NCI-H2081 (cell line): ENCODE measurements at regions not wholly inside any gene's neighbourhood (a gene's known extent, or its start where the extent isn't known, plus 50 kb on each side); places are given as distances from the start of the nearest gene placed in this dataset.

ENCODE experiments used
- DNase-seq, 2 experiments: peaks; one replicate each; lab custom pipeline; 2025; lab: John Stamatoyannopoulos, UW

- no peak for DNase-seq
These were observed 53.8 kb upstream of the FBN2 start for GRCh38 chr5:128591598-128592455.

DNA sequence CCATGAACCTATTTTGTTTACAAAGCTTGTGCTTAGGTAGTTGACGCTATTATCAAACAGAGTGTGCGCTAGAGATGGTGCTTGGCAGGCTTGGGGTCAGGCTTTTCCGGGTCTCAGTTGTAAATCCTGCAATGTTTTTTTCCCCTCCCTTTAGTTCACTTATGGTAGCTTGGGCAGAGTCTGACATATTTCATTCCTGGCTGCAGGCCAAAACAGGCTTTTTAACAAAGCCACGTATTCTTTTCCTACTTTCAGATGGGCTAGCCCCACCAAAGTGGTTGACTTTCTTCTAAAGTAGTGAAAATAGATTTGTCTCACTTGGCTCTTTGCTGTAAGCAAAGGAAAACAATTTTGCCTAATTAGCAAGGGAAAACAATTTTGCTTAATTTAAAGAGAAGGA, 58.0 kb upstream of the FBN2 start:
- no peak for DNase-seq

- no peak for DNase-seq
These were observed 59.1 kb upstream of the FBN2 start for GRCh38 chr5:128597156-128597555.

DNA sequence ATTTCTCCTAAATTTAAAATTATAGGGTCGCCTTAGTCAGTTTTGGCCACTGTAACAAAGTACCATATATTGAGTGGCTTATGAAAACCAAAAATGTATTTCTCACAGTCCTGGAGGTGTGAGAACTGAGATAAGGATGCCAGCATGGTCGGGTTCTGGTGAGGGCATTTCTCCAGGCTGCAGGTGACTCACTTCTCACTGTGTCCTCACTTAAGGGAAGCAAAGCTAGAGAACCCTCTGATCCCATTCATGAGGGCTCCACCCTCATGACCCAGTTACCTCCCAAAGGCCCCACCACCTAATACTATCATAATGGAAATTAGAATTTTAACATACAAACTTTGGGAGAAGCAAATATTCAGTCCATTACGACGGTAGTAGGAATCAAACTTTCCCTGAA, 75.1 kb upstream of the FBN2 start:
- no peak for DNase-seq

- no peak for DNase-seq
These were observed 75.7 kb upstream of the FBN2 start for GRCh38 chr5:128613766-128614165.

DNA sequence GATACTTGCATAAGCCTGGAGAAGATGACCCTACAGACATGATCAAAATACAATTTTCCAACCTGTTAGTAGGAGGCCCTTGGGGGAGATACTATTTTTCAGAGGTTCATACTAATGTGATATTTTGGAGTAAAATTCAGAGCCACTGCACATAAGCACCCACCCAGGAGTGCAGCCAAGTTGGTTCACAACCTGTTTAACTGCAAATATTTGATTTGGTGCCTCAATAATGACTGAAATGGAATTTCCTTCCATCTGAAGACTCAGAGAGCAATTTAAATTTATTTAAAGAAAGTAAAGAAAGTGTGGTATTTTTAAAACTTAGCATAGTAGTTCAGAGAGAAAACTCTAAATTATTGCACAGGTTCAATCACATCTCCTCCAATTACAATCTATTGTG, 77.5 kb upstream of the FBN2 start:
- DNase-seq: no peak

DNA sequence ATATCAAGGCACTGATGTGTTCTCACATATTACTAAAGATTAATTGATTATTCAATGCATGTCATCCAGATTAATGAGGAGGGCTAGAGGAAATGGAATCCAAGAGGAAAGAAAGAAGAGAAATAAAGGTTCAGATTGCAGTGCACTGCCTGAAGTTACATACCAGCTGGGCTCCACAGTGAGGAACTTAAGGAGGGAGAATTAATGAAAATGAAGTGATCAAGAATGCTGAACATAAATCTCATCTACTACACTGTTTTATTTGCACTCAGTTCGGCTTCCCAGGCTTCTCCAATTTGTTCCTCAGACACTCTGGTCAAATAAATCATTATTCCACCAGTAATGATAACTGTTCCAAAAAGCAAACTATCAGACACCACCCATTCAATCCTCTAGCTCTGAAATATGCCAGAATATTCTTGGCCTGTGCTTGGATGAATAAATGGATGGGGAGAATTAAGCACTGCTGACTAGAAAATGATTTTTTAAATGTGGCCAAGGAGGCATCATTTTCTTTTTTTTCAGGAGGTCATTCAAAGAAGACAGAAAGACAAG, 88.6 kb upstream of the FBN2 start:
- no peak for DNase-seq

DNA sequence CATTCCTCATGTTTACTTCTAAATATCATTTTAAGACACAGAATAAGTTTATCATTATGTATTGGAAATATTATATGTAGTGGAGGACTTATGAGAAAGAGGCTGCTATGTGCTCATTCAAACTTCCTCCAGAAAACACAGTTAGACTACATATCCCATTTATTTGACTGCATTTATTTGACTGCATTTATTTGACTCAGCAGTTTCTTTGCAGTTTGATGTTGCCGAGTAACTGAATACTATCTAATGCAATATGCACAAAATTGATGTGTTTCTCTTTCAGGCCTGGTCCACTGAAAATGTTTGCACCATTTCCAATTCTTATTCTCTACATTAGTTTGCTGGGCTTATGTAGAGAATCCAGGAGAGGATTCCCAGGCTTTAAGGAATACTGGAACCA, 89.9 kb upstream of the FBN2 start:
- no peak for DNase-seq

- no peak for DNase-seq
These were observed 91.1 kb upstream of the FBN2 start for GRCh38 chr5:128629157-128629556.

- no peak for DNase-seq
These were observed 92.1 kb upstream of the FBN2 start for GRCh38 chr5:128630121-128630520.

DNA sequence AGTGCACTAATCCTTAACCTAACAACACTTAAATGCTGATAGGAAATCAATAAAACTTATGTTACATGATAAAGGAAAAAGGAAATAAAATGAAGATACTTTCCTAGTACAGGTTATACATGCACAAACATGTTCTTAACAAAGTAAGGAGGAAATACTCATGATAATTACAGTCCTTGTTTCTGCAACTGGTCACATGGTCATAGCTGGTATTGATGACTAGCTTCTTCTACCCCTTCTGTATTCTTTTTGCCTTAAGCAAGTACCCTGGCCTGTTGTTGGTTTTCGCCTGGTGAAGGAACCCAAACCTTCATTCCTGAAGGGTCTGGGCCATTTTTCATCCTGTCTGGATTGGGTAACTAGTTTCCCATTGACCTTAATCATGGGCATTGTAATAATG, 93.7 kb upstream of the FBN2 start:
- no peak for DNase-seq

DNA sequence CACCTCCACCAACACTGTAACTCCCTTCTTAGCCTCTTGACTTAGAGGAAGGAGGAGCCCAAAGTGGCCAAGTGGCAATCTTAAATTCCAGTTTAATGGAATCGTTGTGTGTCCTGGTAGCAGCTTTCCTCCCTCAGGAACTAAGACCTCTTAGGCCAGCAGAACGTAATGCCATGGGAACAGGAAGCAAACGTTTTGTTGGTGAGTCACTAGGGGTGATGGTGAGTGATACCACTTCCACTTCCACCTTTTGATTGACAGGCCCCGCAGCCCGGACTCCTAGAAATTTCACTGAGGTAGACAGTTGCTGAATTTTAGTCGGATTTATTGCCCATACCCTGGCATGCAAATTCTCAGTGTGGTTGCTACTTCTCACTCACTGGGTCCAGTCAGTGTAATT, 94.2 kb upstream of the FBN2 start:
- DNase-seq: no peak

DNA sequence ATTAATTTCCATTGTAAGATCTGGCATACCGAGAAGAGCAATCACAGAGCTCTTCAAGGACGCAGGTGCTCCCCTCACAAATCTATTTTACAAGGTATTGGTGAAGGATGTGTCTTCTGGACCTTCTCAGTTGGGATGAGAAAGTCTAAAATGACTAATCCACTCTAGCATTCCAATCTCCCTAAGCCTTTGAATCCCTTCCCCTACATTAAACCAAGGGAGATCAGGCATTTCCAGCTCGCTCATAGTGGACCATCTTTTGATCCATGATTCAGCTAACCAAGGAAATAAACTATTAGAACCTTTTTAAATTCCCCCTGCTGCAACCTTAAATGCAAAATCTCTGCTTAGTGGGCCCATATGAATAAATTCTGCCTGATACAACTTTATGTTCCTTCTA, 95.9 kb upstream of the FBN2 start:
- DNase-seq: no peak

GRCh38 chr5:128635379-128635778, 97.3 kb upstream of the FBN2 start:
- DNase-seq: no peak

DNA sequence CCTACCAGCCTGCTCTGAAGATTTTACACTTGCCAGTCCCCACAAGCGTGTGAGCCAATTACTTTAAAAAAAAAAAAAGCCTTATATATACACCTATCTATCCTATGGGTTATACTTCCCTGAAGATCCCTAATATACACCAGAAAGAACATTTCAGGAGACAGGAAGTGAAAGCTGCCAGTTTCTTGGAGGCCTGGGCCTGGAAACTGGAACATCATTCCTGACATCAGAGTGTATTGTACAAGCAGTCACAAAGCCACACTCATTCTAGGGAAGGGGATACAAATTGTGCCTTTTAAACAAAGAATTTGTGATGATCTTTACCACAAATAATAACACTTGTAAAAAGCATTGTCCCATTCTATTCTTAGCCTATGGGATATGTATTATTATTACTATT, 98.3 kb upstream of the FBN2 start:
- DNase-seq: no peak

DNA sequence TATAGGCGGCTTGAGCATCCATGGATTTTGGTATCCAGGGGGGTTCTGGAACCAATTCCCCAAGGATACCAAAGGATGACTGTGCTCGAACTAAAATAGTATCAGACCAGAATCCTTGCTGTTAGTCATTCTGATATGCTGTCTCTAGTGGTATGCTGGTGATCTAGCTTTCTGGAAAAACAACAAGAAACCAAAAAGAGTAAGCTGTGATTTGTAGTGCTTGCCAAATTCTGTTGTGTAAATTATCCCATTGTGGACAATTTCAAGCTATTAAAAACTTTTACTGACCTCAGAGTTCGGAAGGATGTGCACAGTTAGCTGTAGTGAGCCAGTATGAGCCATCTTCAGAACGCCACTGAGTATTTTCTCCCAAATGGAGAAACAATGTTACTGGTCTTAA, 99.0 kb upstream of the FBN2 start:
- no peak for DNase-seq

DNA sequence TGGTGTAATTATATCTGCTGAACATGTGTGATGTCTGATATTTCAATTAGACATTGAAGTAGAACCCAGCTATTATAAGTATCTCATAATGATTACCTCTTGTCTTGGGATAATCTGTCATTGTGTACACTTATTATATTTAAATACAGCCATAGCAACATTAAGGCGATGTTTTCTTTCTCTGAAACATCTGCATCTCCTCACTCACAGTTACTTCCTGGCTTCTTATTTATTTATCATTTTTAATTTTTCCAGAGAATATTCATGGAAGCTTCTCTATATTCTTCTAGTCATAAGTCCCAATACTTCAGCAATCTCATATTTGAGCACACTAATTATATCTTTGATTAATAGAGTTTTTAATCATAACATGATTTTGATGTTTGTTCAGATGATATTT, 103.8 kb upstream of the FBN2 start:
- no peak for DNase-seq

GRCh38 chr5:128644863-128645262, 106.8 kb upstream of the FBN2 start:
- DNase-seq: no peak

GRCh38 chr5:128645581-128645980, 107.5 kb upstream of the FBN2 start:
- DNase-seq: no peak

DNA sequence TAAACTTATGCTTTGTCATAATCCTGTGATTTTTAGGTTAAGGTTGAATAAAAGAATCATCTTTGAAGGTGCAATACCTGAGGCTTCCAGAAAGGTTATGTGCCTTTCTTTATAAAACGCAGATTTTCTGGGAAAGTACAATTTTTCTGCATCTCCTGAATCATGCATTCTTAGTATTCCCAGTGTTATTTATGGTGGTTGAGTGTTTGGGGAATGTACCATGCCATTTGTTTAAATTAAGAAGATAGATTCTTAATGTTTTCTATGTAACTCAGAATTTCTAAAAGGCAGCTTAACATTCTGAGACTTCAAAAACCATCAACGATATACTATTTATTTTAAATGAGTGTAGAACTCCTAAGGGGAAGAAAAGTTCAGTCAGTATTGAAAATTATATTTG, 108.1 kb upstream of the FBN2 start:
- DNase-seq: no peak

GRCh38 chr5:128649192-128649591, 111.1 kb upstream of the FBN2 start:
- no peak for DNase-seq

DNA sequence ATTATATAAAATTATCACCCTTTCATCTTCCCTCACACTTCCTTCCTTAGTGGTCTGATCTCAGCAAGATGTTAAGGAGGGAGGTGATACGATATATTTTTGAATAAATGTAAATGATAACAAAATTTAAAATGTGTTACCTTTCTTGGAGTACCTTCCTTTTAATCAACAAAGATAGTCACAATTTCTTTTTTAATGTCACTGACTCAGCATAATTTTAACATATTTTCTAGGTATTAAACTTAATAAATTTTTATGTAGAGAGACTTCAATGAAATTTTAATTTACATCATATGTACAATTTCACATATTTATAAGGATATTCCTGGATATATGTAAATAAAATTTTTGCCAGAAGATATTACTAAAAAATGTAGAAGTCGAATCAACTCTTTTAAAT, 125.0 kb upstream of the FBN2 start:
- DNase-seq: no peak

GRCh38 chr5:128665747-128666355, 127.8 kb upstream of the FBN2 start:
- no peak for DNase-seq

- DNase-seq: no peak
These were observed 129.1 kb upstream of the FBN2 start for GRCh38 chr5:128667152-128667551.
